Hematopoietic multipotent progenitor cell (in vitro differentiated cells): ENCODE measurements at regions not wholly inside any gene's neighbourhood (a gene's known extent, or its start where the extent isn't known, plus 50 kb on each side); places are given as distances from the start of the nearest gene placed in this dataset.

Source experiments
- DNase-seq, 3 donors: peaks; one replicate each; pipeline ENCODE4 v3.0.0-alpha.2; 2011 to 2015; ENCODE audit warnings: low read depth in 2 of 3, low spot score in 2 of 3

DNA sequence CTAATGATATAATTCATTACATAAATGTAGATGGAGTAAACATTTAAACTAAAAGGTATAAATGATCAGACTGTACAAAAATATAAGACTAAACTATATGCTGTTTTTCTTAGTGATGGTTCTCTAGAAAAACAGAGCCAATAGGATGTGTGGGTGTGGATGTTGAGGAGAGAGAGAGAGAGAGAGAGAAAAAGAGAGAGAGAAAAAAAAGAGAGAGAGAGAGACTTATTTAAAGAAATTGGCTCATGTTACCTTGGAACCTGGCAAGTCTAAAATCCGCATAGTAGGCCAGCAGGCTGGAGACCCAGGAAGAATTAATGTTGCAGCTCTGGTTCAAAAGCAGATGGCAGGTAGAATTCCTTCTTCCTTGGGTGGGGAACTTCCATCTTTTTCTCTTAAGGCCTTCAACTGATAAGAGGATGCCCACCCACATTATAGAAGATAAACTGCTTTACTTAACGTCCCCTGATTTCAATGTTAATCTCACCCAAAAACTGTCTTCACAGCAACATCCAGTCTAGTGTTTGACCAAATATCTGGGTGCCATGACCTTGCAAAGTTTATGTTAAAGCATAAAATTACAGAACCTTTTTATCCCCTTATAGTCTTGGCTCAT is 74.3 kb upstream of the KCNJ15 start:
- DNase-seq: no peak

DNA sequence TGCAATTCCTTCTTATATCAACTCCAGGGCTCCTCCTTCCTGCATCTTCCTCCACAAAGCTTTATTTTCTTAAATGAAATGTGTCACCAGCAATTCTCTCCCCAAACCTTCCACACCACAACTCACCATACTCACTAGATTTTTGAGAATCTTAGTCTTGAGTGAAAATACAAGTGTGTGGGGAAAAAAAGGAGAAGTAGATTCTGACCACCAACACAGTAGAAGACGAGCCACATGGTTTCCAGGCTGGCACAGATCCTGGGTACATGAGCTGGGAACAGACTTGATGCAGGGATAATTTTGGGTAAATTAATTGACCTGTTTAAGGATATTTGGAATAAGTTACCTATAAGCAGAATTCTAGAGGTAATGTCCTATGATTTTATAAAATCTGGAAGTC is 72.8 kb upstream of the KCNJ15 start:
- DNase-seq: peak in 2 of 3 donors; percentile 5 to 58

DNA sequence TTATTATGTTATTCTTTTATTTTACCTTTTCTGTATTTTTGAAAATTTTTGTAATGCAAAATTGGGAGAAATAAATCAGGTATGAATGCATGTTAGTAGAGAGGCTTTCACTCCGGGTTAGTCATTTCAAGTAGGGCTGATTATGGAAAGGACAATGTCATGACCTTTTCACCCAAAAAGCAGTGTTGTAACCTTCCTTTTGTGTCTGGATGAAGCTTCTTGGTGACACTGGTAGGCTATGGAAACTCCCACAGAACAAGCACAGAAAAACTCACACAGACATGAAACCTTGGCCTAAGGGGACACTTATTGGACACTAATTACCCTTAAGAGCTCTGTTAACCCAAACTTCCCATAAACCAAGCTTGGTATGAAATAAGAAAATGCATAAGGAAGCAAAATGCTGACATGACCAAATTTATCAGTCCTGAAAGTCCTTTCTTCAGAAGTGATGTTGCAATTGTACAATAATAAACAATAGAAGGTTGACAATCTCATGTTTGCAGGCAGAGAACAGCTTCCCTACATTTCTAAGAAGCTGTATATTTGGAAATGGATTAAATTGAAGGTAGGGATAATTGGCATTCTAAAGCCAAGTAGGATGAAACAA is 70.0 kb upstream of the KCNJ15 start:
- no peak for DNase-seq

DNA sequence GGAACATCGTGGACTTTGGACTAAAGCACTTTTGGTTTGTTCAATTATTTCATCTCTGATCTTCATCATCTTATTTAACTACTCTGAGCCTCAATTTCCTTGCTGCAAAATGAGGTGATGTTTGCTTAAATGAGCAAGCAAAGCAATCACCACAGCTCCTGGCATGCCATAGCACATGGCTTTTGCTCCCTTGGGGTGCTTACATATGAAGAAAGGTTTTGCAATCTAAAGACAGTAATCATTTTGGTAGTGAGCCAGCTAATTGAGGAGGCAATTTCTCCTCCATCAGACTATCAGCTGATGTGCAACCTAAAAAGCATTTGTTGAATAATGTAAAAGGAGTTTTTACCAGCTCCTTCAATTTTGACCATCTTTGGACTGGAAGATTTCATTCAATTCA is 68.8 kb upstream of the KCNJ15 start:
- no peak for DNase-seq

DNA sequence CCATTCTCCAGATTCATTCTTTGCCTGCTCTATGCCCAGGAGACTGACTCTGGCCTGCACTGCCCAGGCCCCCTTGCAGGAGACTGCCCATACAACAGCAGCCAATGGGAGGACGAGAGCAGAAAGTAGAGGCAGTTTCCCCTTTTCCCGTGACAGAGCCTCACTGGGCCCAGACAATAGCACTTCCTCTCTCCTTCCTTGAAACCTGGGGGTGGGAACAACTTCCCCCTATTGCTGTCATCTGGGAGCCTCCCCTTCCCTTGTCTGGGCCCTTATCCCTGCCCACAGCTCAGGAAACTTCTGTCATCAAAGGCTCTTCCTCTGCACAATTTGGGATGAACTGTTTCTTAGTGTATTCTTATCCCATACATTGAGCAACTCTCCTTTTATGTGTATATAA is 60.8 kb upstream of the KCNJ15 start:
- no peak for DNase-seq

DNA sequence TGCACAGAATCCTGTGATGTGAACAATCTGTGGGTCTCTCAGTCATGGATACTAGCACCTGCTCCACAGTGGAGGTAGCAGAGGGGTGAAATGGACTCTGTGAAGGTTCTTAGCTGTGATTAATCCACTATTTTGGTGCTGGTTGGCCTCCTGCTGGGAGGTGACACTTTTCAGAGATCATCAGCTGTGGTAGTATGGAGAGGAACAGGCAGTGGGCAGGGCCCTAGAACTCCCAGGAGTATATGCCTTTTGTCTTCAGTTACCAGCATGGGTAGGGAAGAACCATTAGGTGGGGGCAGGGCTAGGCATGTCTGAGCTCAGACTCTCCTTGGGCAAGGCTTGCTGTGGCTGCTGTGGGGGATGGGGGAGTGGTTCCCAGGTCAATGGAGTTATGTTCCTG is 54.0 kb upstream of the KCNJ15 start:
- DNase-seq: no peak

DNA sequence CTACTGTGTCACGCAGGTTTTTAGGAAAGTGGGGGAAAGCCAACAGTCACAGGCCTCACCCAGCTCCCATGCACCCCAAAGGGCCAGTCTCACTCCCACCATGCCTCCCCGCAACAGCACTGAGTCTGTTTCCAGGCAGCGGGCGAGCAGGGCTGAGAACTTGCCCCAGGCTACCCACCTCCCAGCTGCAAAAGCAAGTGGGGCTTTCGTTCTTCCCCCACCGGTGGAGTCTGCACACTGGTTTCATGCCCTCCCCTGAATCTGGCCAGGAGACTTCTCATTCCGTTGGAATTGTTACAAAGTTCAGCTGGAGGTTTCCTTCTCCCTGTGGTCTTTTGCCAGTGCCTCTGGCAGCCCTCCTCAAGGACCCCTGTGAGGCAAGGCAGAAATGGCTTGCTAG is 53.6 kb upstream of the KCNJ15 start:
- no peak for DNase-seq

DNA sequence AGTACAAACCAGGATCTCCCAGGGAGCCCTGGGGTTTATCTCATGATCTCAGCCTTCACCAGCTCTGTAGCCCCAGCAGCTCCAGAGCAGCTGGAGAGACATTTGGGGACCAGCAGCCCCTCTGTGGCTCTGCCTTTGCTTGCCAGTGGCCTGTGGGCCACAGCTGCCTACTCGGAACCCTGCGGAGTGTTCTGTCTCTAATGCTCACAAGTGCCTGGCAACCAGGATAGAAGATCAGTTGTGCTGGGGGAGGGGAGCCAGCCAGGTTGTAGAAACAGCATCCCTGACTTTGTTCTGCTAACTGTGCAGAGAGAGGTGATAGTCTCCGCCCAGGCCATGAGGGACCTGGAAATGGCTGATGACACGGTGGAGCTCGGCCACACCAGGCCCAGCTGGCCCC is 50.9 kb upstream of the KCNJ15 start:
- no peak for DNase-seq

DNA sequence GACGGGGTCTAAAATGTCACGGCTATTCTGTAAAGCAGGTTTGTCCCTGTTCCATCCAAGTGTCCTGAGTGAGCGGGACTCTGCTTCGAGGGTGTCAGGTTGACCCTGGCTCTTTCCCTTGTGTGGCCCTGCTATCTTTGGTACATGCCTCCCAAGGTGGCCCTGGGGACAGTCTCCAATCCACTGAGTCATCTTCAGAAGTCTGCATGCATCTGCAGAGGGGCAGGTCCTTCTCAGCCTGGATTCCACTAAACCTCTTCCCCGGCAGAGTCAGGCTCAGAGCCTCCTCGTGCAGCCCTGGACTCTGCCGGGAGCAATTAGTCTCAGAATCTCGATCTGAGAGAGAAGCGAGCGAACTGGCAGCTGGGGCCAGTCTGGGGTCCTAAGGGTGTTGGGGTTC is 50.1 kb upstream of the KCNJ15 start:
- no peak for DNase-seq
